Stimulated activated CD8-positive, alpha-beta memory T cell treated with anti-CD3 and anti-CD28 coated beads, Interleukin-4, amount 100 ng/mL, for 4 hours (primary cell): ENCODE measurements at regions not wholly inside any gene's neighbourhood (a gene's known extent, or its start where the extent isn't known, plus 50 kb on each side); places are given as distances from the start of the nearest gene placed in this dataset.
"Not testable (repeated sequence)": the region's sequence is repeated elsewhere in the genome, so short reads cannot be mapped to it uniquely, and the experiment has no call there.

ENCODE experiments used
- DNase-seq, 2 donors: peaks; one replicate each; pipeline ENCODE4 v3.0.0-alpha.2; 2020; ENCODE audit warnings: low read depth in 2 of 2, low spot score in 1 of 2

DNA sequence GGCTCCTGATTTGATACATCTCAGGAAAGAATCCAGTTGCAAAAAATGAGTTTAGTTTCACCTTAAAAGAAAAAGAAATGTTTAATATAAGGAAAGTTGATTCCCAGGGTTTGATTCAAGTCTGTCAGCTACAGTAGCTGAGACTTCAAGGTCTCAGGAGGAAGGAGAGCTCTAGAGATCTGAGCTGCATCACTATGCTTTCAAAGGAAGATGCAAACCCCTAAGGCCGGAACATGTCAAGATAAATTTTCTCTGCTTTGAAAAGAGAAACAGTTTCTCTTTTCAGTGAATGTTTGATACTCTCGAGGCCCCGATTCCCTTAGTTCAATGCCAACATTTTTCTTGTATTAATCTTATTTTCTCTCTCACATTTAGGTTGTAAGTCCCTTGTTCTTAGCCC lies 128.6 kb downstream of the RGPD3 start:
- DNase-seq, result no peak

DNA sequence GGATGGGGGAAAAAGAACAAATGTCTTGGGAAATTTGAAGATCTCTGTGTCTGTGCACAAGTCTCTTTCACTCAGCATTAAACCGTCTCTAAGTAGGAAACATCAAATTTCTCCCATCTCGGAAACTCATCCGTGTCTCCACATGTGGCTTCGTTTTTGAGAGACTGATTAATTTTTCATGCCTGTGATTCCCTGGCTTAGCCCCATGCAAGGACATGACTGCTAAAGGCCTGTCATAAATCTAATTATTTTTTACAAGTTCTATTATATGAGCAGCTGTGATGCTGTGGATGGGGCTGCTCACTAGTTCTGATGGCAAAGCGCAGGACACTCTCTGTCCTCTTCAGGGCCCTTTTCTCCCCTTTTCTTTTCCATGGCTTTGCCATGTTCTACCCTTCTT lies 129.1 kb downstream of the RGPD3 start:
- no peak for DNase-seq

DNA sequence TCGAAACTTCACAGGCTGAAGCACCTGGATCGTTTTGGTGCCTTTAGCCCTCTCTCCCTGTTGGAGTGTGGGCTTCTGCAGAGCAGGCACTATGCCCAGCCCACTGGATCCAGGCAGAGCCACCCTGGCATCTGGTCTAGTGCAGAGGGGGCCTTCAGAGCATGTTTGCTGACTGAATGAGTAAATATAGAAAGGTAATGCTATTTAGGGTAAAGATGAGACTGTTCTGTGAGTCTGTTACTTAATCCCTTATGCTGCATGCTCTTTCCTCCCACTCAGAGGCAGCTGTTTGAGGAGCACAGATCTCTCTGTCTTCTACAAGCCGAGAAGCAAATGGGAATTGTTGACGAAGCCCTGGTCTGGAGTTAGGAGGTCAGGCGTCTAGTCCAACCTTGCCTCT lies 130.2 kb downstream of the RGPD3 start:
- DNase-seq, result no peak

DNA sequence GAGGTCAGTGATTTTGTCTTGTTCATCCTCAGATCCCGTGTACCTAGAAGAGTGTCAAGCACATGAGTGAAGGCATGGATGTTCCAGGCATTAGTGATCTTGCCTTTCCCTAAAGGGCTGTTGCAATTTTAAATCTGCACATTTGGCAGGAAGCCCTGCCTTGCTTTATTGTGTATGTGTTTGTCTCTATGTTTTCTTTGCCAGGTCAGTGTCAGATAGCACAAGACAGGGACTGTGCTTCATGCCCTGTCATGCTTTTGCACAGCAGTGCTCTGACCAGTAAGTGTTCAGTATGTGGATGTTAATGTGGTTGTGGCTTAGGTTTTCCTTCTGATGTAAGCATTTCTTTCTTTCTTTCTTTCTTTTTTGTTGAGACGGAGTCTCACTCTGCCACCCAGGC lies 131.5 kb downstream of the RGPD3 start:
- no peak for DNase-seq

DNA sequence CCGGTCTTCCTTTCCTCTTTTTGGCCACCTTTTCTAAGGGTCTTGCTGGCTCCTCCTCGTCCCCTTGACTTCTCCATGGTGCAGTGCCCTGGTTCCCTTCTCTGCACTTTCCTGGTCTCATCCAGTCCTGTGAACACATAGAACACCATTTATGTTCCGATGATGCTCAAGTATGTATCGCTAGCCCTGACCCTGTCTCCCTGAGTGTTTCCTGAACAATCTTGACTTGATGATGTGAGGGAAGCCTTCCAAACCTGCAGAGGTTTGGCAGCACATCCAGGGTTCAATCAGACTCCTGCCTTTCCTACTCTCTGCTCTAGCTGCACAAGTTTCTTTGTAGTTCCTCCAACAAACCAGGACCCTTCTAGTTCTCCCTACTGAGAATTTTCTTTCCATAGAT lies 132.1 kb downstream of the RGPD3 start:
- no peak for DNase-seq

DNA sequence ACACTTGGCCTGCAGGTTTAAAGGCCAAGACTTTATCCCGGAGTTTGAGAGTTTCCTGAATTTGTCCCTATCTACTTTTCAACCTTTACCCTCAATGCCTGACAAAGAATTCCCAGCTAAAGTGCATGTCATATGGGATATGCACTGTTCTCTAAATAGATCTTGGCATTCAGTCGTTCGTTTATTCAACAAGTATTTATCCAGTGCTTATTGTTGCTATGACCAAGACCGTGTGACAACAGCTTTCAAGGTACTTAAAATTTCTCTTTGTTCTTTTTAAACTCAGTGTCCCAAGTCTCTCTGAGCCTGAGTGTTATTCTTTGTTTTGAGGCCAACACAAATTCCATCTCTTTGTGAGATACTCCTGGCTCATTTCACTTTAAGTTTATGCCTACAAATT lies 133.4 kb downstream of the RGPD3 start:
- DNase-seq, result no peak

DNA sequence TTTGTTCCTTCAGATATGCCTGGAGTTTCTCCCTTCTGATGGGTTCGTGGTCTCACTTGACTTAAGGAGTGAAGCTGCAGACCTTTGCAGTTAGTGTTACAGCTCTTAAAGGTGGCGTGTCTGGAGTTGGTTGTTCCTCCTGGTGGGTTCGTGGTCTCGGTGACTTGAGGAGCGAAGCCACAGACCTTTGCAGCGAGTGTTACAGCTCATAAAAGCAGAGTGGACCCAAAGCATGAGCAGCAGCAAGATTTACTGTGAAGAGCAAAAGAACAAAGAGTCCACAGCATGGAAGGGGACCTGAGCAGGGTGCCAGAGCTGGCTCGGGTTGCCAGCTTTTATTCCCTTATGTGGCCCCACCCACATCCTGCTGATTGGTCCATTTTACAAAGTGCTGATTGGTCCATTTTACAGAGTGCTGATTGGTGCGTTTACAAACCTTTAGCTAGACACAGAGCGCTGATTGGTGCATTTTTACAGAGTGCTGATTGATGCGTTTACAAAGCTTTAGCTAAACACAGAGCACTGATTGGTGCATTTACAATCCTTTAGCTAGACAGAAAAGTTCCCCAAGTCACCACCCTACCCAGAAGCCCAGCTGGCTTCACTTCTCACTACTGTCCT lies 134.8 kb downstream of the RGPD3 start:
- not testable (repeated sequence) for DNase-seq

DNA sequence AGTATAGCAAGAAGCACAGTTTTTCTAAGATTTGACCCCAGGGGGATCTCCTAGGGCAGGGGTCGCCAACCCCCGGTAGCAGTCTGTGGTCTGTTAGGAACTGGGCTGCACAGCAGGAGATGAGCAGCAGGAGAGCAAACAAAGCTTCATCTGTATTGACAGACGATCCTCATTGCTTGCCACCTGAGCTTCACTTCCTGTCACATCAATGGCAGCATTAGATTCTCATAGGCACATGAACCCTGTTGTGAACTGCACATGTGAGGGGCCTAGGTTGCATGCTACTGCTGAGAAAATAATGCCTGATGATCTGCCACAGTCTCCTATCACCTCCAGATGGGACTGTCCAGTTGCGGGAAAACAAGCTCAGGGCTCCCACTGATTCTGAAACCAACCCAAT lies 136.2 kb downstream of the RGPD3 start:
- DNase-seq, result no peak

DNA sequence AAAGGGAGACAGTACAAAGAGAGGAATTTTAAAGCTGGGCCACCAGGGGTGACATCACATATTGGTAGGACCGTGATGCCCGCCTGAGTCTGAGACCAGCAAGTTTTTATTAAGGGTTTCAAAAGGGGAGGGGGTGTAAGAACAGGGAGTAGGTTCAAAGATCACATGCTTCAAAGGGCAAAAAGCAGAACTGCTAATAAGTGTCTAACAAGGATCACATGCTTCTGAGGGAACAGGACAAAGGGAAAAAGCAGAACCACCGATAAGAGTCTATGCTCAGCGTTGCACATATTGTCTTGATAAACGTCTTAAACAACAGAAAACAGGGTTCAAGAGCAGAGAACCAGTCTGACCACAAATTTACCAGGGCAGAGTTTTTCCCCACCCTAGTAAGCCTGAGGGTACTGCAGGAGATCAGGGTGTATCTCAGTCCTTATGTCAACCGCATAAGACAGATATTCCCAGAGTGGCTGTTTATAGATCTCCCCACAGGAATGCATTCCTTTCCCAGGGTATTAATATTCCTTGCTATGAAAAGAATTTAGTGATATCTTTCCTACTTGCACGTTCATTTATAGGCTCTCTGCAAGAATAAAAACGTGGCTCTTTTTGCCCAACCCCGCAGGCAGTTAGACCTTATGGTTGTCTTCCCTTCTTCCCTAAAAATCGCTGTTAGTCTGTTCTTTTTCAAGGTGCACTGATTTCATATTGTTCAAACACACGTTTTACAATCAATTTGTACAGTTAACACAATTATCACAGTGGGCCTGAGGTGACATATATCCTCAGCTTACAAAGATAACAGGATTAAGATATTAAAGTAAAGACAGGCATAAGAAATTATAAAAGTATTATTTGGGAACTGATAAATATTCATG lies 136.5 kb upstream of the UXS1 start:
- not testable (repeated sequence) for DNase-seq

DNA sequence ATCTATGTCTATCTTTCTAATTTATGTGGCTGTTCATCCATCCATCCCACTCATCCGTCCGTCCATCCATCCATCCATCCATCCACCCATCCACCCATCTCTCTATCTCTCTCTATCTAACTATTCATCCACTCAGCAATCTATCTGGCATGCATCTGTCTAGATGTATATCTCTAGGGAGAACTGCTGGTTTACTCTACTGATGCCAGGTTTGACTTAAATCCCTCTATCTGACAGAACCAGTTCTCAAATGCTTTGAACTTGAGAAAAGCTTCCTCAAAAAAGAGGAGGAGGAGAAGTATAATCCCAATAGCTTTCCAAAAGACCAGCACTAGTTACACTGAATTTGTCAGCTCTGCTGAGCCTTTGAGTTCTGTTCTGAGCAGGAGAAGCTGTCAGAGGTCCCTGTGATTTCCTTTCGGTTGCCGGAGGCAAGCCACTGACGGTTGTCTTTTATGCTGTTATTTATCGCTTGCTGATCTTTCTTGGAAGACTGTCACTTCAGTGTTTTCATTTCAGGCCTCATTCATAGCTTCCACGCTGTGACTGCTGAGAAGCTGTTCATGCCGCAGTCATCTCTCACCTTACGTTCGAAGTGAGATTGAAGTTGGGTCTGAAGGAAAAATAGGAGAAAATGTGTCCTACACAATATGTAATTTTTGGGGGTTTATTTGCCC lies 129.4 kb upstream of the UXS1 start:
- DNase-seq, result no peak

DNA sequence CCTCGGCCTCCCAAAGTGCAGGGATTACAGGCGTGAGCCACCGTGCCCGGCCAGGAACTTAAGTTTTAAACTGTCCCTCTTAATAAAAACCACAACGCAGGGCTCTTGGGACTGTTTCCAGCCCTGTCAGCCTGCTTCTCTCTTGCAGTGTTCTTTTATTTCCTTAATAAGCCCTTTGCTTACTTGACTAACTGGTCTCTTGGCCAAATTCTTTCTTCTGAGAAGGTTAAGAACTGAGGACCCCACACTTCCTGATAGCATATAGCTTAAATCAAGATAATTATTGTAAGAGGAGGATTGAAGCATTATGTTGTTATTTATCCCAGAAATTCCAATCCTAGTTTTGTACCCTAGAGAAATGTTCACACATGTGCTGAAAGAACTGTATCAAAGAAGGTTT lies 128.2 kb upstream of the UXS1 start:
- no peak for DNase-seq

DNA sequence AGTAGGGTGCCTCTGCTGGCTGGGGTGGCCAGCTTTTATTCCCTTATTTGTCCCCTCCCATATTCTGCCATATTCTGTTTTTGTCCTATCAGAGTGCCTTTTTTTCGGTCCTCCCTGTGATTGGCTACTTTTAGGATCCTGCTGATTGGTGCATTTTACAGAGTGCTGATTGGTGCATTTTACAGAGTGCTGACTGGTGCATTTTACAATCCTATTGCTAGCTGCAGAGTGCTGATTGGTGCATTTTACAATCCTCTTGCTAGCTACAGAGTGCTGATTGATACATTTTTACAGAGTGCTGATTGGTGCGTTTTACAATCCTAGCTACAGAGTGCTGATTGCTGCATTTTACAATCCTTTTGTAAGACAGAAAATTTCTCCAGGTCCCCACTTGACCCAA lies 126.3 kb upstream of the UXS1 start:
- not testable (repeated sequence) for DNase-seq

DNA sequence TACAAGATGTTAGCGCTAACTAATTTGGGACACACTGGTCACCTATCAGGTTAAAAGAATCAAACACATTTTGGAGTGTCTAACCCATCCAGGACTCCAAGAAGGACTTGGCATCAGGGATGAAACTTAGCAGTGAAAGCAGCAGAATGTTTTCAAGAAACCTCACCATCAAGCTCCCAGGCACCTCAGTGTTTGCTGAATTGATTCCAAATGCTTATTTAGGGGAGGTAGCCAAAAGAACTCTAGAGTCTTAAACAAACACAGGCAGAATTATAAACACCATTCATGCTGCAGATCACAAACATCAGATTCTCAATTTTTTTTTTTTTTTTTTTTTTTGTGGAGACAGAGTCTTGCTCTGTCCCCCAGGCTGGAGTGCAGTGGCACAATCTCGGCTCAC lies 122.8 kb upstream of the UXS1 start:
- no peak for DNase-seq

DNA sequence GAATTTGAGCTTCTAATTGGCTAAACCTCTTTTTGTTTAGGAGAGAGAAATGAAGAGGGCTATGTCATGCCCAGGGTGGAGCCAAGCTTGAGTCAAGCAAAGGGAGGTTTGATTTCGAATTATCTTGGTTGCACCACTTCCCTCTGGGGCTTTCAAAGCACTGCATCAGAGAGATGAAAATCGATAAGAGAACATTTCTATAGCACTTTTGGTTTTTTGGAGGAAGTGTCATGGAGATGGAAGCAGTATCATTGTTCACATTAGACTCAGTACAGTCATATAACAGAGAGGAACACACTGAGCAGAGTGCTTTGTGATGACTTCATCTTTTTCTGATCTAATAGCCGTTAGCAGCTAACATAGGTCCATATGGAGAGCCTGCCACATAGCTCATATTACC lies 120.3 kb upstream of the UXS1 start:
- DNase-seq, result no peak

DNA sequence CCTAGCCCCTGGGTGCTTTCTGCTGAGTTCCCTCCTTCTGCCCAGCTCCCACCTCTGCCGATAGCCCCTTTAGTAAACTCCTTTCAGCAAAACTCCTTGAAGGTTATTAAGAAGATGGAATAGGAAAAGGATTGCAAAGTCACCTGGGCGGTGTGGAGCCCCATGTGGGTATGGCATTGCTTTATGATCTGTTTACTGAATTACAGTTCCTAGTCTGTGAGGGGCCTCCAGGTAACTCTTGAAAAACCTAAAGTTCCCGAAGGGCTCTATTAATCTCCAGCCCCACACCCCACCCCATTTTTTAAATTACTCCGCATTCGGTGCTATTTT lies 116.9 kb upstream of the UXS1 start:
- no peak for DNase-seq

DNA sequence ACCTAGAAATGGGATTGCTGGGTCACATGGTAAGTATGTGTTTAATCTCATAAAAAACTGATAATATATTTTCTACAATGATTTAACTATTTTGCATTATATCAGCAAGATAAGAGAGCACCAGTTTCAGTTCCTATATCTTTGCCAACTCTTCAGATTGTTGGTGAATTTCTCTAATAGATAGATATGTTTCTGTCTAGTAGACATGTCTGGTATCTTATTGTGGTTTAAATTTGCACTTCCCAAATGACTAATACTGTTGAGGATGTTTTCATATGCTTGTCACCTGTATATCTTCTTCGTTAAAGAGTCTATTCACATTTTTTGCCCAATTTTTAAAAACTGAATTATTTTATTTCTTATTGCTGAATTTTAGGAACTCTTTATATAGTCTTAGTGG lies 113.8 kb upstream of the UXS1 start:
- no peak for DNase-seq

DNA sequence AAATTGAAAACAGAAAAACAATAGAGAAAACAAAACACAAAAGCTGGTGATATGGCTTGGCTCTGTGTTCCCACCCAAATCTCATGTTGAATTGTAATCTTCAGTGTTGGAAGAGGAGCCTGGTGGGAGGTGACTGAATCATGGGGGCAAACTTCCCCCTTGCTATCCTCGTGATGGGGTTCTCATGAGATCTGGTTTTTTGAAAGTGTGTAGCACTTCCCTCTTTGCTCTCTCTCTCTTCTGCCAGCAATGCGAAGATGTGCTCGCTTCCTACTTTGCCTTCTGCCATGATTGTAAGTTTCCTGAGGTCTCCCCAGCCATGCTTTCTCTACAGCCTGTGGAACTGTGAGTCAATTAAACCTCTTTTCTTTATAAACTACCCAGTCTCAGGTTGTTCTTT lies 112.3 kb upstream of the UXS1 start:
- no peak for DNase-seq

DNA sequence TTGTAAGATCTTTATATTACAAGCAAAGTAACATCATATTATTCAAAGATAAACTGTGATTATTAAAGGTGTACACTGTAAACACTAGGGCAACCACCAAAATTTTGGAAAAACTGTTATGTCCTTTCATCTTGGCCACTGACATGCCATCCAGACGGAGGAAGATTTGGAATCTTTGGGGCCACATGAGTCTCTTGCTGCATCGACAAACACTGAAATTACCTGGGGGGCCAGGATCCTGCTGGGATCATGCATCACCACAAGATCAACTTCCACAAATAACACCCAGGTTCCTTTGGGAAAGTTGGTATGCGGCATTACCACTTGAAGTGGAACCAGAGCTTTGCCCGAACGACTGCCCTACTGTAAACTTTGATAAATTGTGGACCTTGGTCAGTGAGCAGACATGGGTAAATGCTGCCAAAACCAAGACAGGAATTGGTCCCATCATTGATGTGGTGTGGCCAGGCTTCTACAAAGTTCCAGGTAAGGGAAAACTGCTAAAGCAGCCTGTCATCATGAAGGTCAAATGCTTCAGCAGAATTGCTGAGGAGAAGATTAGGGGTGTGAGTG lies 110.6 kb upstream of the UXS1 start:
- no peak for DNase-seq

DNA sequence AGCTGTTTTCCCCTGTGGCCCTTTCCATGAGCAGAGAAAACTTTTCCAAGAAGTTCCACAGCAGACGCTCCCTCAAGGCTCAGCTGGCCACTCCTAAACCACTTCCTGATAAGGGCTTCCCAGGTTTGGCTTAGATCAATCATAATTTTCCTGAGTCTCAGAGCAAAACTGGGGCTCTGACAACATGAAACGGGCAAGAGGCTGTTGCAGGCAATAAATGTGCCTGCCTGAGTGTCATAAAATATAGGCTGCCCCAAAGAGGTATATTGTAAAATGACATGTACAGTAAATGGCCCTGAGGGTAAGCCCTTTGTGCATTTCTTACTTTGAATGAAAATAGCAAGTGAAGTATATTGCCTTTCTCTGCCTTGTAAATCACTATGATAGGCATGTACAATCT lies 105.6 kb upstream of the UXS1 start:
- DNase-seq, result no peak

DNA sequence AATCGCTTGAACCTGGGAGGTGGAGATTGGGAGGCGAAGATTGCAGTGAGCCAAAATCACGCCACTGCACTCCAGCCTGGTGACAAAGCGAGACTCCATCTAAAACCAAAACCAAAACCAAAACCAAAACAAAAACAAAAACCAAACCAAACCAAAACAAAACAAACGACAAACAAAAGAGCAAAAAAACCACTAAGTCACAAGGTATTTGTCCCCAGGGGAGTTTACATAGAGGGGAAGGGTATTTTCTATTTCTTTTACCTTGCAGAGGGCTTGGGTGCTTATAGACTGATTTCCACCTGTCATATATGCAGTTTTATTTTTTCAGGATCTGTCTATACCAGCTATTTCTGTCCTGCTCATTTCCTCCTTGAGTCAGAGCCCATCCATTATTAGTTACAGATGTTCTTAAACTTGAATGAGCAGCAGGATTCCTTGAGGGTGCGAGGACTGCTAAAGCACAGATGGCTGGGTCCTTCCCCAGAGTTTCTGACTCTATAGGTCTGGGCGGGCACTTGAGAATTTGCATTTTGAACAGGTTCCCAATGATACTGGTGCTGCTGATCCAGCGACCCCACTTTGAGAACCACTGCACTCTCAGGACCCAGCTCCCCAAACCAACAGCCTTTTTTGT lies 102.2 kb upstream of the UXS1 start:
- no peak for DNase-seq

DNA sequence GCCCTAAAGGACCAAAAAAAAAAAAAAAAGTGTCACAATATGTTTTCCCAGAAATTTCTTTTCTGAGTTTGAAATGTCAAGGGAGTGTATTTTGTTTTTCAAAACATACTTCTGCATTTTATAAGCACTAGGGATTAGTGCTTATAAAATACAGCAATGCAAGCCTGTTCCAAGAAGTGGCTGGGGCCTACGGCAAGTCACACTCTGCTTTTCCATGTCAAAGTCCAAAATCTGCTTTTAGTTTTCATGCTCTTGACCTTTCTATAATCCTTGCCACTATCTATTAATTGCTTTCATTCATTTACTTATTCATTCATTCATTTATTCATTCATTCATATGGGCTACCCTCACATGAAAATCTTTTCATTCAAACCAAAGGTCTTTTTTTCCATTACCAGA lies 100.1 kb upstream of the UXS1 start:
- DNase-seq, result no peak
